ENCODE measurements at regions not wholly inside any gene's neighbourhood (a gene's known extent, or its start where the extent isn't known, plus 50 kb on each side); places are given as distances from the start of the nearest gene placed in this dataset.
"Not testable (repeated sequence)": the region's sequence is repeated elsewhere in the genome, so short reads cannot be mapped to it uniquely, and the experiment has no call there.

DNA sequence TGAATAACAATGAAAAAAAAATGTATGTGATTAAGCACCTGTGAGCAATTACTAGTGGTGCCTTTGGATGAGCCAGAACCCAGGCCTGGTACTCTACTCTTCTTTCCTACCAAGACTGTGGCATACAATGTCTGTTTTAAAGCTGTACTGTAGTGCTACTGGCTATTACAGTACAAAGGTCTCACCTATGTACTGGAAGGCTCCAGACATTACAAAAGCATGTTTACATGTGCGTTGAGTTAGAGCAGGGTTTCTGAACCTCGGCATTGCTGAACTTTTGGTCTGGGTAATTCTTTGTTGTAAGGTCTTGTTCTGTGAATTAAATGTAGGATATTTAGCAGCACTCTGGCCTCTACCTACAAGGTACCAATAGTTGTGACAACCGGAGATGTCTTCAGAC, 153.8 kb downstream of the SPATA18 start:
- DNase-seq = no peak
- no peaks in the 10 kb centered on the region for H3K36me3 ChIP-seq
- no peak overlapping the region for H3K4me3 ChIP-seq
- in situ Hi-C loops (cut with MboI; ENCODE audit: low sequenced_read_pairs in 4 of 4) = no loop called here
- no peak for TF ChIP-seq POLR2A (IDR thresholded peaks at IDR 0.05)
- TF ChIP-seq CTCF (IDR thresholded peaks at IDR 0.05 in 4 of 5, conservative IDR thresholded peaks at IDR 0.05 in 1 of 5) = no peak
- ATAC-seq = no peak
- H3K4me1 ChIP-seq = no peaks in the 10 kb centered on the region
- intact Hi-C loops (cut with DNase I; ENCODE audit: low total_unique reads) = no loop called here
- H3K27me3 ChIP-seq = no peaks in the 10 kb centered on the region
- no peaks in the 10 kb centered on the region for H3K9me3 ChIP-seq
- H3K27ac ChIP-seq = no peak overlapping the region

DNA sequence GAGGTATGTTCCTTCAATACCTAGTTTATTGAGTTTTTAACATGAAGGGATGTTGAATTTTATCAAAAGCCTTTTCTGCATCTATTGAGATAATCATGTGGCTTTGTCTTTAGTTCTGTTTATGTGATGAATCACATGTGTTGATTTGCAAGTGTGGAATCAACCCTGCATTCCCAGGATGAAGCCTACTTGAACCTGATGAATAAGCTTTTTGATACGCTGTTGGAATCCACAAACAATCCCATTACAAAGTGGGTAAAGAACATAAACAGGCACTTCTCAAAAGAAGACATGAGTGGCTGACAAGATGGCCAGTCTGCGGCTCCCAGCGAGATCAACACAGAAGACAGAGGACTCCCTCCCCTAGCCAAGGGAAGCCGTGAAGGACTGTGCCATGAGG, 156.0 kb downstream of the SPATA18 start:
- intact Hi-C loops (cut with DNase I; ENCODE audit: low total_unique reads); ATAC-seq; H3K27ac ChIP-seq; H3K36me3 ChIP-seq; H3K4me3 ChIP-seq; H3K9me3 ChIP-seq; DNase-seq; in situ Hi-C loops (cut with MboI; ENCODE audit: low sequenced_read_pairs in 4 of 4); H3K4me1 ChIP-seq; H3K27me3 ChIP-seq: not testable (repeated sequence)

DNA sequence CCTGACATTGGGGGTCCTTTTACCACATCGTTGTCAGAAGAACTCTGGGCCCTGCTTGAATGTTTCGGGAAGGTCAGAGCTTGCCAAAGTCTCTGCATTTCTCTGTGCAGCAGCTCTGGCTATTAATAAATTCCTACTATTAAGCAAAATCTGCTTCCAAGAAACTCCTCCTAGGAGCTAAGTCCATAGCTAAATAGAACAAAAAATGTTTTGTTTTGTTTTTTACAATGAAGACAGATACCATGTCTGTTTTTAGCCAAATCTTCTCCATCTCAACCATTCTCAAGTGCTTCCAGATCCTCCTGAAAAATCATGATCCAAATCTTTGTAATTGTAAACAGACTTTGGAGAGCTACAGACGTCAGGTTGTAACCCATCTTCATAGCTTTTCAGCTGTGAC, 161.6 kb downstream of the SPATA18 start:
- DNase-seq = no peak
- no peaks in the 10 kb centered on the region for H3K9me3 ChIP-seq
- ATAC-seq = no peak
- H3K27me3 ChIP-seq = no peaks in the 10 kb centered on the region
- no peaks in the 10 kb centered on the region for H3K36me3 ChIP-seq
- in situ Hi-C loops (cut with MboI; ENCODE audit: low sequenced_read_pairs in 4 of 4) = no loop called here
- H3K4me1 ChIP-seq = no peaks in the 10 kb centered on the region
- TF ChIP-seq POLR2A (IDR thresholded peaks at IDR 0.05) (no peak), CTCF (IDR thresholded peaks at IDR 0.05 in 4 of 5, conservative IDR thresholded peaks at IDR 0.05 in 1 of 5) (no peak)
- intact Hi-C loops (cut with DNase I; ENCODE audit: low total_unique reads) = no loop called here
- H3K27ac ChIP-seq = no peak overlapping the region
- no peak overlapping the region for H3K4me3 ChIP-seq

DNA sequence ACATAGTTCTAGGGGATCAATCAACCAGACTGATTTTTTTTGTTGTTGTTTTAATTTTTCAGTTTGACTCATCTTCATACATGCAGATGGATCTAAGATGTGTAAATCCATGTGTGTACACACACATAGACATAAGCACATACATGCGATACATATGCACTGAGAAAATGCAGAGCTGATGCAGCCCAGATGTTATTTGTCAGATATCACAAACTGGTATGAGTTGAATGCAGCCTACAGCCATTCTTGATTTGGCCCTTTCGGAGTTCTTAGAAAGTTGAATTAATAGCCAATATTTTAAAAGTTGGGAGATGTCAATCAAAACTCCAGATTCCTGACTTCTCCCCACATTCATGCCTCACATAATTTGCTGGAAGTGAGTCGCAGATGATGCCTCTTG, 180.4 kb downstream of the SPATA18 start:
- no peaks in the 10 kb centered on the region for H3K27me3 ChIP-seq
- no peak for ATAC-seq
- in situ Hi-C loops (cut with MboI; ENCODE audit: low sequenced_read_pairs in 4 of 4) = loop anchor here (10.0 to 25.0 kb wide), 3 partner anchors 753 to 2006 kb away; partner anchors contain the start of gene PDGFRA (in 1 of the 4)
- no peaks in the 10 kb centered on the region for H3K4me1 ChIP-seq
- no peak overlapping the region for H3K27ac ChIP-seq
- TF ChIP-seq CTCF (IDR thresholded peaks at IDR 0.05 in 4 of 5, conservative IDR thresholded peaks at IDR 0.05 in 1 of 5) = no peak
- TF ChIP-seq POLR2A (IDR thresholded peaks at IDR 0.05) = no peak
- H3K9me3 ChIP-seq = no peaks in the 10 kb centered on the region
- H3K4me3 ChIP-seq = no peak overlapping the region
- intact Hi-C loops (cut with DNase I; ENCODE audit: low total_unique reads) = loop anchor here (5.0 kb wide), 1 partner anchor 751 kb away; no protein-coding TSS in a partner anchor
- no peaks in the 10 kb centered on the region for H3K36me3 ChIP-seq
- no peak for DNase-seq

GRCh38 chr4:52234561-52235440, 183.7 kb downstream of the SPATA18 start:
- Histone ChIP-seq H3K4me1 (no peaks in the 10 kb centered on the region), H3K27me3 (no peaks in the 10 kb centered on the region), H3K9me3 (no peaks in the 10 kb centered on the region), H3K36me3 (no peaks in the 10 kb centered on the region), H3K27ac (no peak overlapping the region), H3K4me3 (no peak overlapping the region)
- intact Hi-C loops (cut with DNase I; ENCODE audit: low total_unique reads) (loop anchor here (5.0 kb wide), 1 partner anchor 748 kb away; no protein-coding TSS in a partner anchor), in situ Hi-C loops (cut with MboI; ENCODE audit: low sequenced_read_pairs in 4 of 4) (loop anchor here (10.0 to 25.0 kb wide), 3 partner anchors 750 to 2002 kb away; partner anchors contain the start of gene PDGFRA (in 1 of the 4))
- no peak for DNase-seq
- peak; percentile 77 to 82 for ATAC-seq
- no peak for TF ChIP-seq POLR2A (IDR thresholded peaks at IDR 0.05)
- peak in 4 of 5 experiments; percentile 22 to 44 (median 37) for TF ChIP-seq CTCF (IDR thresholded peaks at IDR 0.05 in 4 of 5, conservative IDR thresholded peaks at IDR 0.05 in 1 of 5)
